ENCODE measurements at regions not wholly inside any gene's neighbourhood (a gene's known extent, or its start where the extent isn't known, plus 50 kb on each side); places are given as distances from the start of the nearest gene placed in this dataset.

- no peak for TF ChIP-seq POLR2A (IDR thresholded peaks at IDR 0.05; ENCODE audit: low read depth, low read length)
- no peak for TF ChIP-seq POLR2AphosphoS5 (IDR thresholded peaks at IDR 0.05; ENCODE audit: low read depth, low read length)
- no peak for TF ChIP-seq SPI1 (IDR thresholded peaks at IDR 0.05; ENCODE audit: low read depth, low read length)
- TF ChIP-seq TAF1 (IDR thresholded peaks at IDR 0.05; ENCODE audit: low read depth, low read length), result no peak
Observed at GRCh38 chr7:66443946-66444345, 184.7 kb upstream of the KCTD7 start.

All from GM12891 (cell line).